Trophoblast cell (in vitro differentiated cells and primary cell): ENCODE measurements at regions not wholly inside any gene's neighbourhood (a gene's known extent, or its start where the extent isn't known, plus 50 kb on each side); places are given as distances from the start of the nearest gene placed in this dataset.

ENCODE experiments used
- DNase-seq, 2 donors: peaks; one replicate each; pipeline ENCODE4 v3.0.0-alpha.2; 2016
- H2AFZ ChIP-seq: 2 replicates; pipeline ENCODE4 v1.6.1; 2013; ENCODE audit warnings: low read length, moderate library complexity, mild to moderate bottlenecking; ENCODE audit not compliant: insufficient read depth, poor library complexity
- H2AK5ac ChIP-seq: 2 replicates; pipeline ENCODE4 v1.6.1; 2013; ENCODE audit warnings: mild to moderate bottlenecking, low read length
- H2BK120ac ChIP-seq: 2 replicates; pipeline ENCODE4 v1.6.1; 2013; ENCODE audit warnings: low read length, mild to moderate bottlenecking, moderate library complexity; ENCODE audit not compliant: insufficient read depth, poor library complexity
- H2BK12ac ChIP-seq: 2 replicates; pipeline ENCODE4 v1.6.1; 2013; ENCODE audit warnings: mild to moderate bottlenecking, low read length, moderate library complexity
- H2BK5ac ChIP-seq: 2 replicates; pipeline ENCODE4 v1.6.1; 2013; ENCODE audit warnings: low read length, low read depth, moderate library complexity, mild to moderate bottlenecking; ENCODE audit not compliant: poor library complexity
- H3K14ac ChIP-seq: 2 replicates; pipeline ENCODE4 v1.6.1; 2013; ENCODE audit warnings: mild to moderate bottlenecking, low read length
- H3K18ac ChIP-seq: 2 replicates; pipeline ENCODE4 v1.6.1; 2013; ENCODE audit warnings: mild to moderate bottlenecking, low read length
- H3K23ac ChIP-seq: 2 replicates; pipeline ENCODE4 v1.6.1; 2013; ENCODE audit warnings: low read length
- H3K27ac ChIP-seq: 2 replicates; pipeline ENCODE4 v1.5.1; 2013; ENCODE audit warnings: low read depth, mild to moderate bottlenecking, inconsistent platforms, low read length, moderate library complexity
- H3K27me3 ChIP-seq: 2 replicates; pipeline ENCODE4 v1.6.1; 2013; ENCODE audit warnings: inconsistent platforms, mild to moderate bottlenecking, low read length, moderate library complexity; ENCODE audit not compliant: insufficient read depth
- H3K36me3 ChIP-seq, 2 experiments: 1 replicate in 1 of 2; 2 replicates in 1 of 2; pipeline ENCODE4 v1.6.1; 2013; ENCODE audit warnings: low read length in 2 of 2, mild to moderate bottlenecking in 2 of 2, moderate library complexity in 1 of 2; ENCODE audit not compliant: insufficient read depth in 2 of 2, control insufficient read depth in 1 of 2
- H3K4ac ChIP-seq: 2 replicates; pipeline ENCODE4 v1.6.1; 2013; ENCODE audit warnings: low read depth, mild to moderate bottlenecking, low read length, moderate library complexity
- H3K4me1 ChIP-seq, 2 experiments: 1 replicate in 1 of 2; 2 replicates in 1 of 2; pipeline ENCODE4 v1.6.1; 2013; ENCODE audit warnings: low read length in 2 of 2, mild to moderate bottlenecking in 2 of 2, moderate library complexity in 1 of 2; ENCODE audit not compliant: insufficient read depth in 2 of 2, control insufficient read depth in 1 of 2
- H3K4me2 ChIP-seq: 2 replicates; pipeline ENCODE4 v1.6.1; 2013; ENCODE audit warnings: inconsistent platforms, mild to moderate bottlenecking, low read length, moderate library complexity
- H3K4me3 ChIP-seq: 2 replicates; pipeline ENCODE4 v1.5.1; 2013; ENCODE audit warnings: mild to moderate bottlenecking, low read depth, low read length, inconsistent platforms
- H3K79me1 ChIP-seq: one replicate; pipeline ENCODE4 v1.6.1; 2013; ENCODE audit warnings: low read length
- H3K79me2 ChIP-seq: 2 replicates; pipeline ENCODE4 v1.6.1; 2013; ENCODE audit warnings: low read length, mild to moderate bottlenecking; ENCODE audit not compliant: control insufficient read depth, insufficient read depth, poor library complexity
- H3K9ac ChIP-seq: 2 replicates; pipeline ENCODE4 v1.6.1; 2013; ENCODE audit warnings: mild to moderate bottlenecking, low read length
- H3K9me3 ChIP-seq: 2 replicates; pipeline ENCODE4 v1.6.1; 2013; ENCODE audit warnings: low read depth, mild to moderate bottlenecking, control low read depth, inconsistent platforms, low read length; ENCODE audit not compliant: insufficient read depth
- H4K12ac ChIP-seq: 2 replicates; pipeline ENCODE4 v1.6.1; 2013; ENCODE audit warnings: low read depth, mild to moderate bottlenecking, low read length, moderate library complexity
- H4K8ac ChIP-seq: 2 replicates; pipeline ENCODE4 v1.6.1; 2013; ENCODE audit warnings: low read depth, mild to moderate bottlenecking, low read length, moderate library complexity
- H4K91ac ChIP-seq: one replicate; pipeline ENCODE4 v1.6.1; 2013; ENCODE audit warnings: low read depth, mild to moderate bottlenecking, low read length, moderate library complexity
- WGBS: extraction: QIAGEN DNeasy Blood & Tissue Kit; methylation state at CpG from one replicate; pipeline ENCODE4 v1.1.7; 2013; ENCODE audit warnings: missing lambda C conversion rate; ENCODE audit not compliant: insufficient read length, insufficient coverage; ENCODE audit errors: extremely low coverage; 5-methylcytosine and 5-hydroxymethylcytosine counted together

DNA sequence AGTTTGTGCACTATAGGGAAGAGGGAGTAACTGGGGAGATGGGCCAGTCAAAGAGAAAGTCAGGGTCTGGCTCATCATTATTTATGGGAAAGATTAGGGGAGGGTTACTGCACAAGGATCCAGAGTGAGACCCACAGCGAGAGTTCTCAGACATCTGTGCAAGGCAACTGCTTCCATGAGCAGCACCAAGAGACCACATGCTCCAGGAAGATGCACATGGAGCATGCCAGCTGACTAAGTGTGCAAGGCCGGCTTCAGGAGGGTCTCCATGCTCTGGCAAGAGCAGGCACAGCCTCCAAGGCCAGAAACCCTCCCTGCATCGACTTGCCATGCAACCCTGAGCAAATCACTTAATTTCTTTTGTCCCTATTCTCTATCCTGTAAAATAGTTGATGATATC lies 616.9 kb downstream of the CSNK1G3 start:
- Histone ChIP-seq H4K8ac (no peak overlapping the region), H4K91ac (no peak overlapping the region), H3K79me2 (peaks cover 1% of the 10 kb centered on the region), H3K27ac (no peak overlapping the region), H3K79me1 (no peaks in the 10 kb centered on the region), H3K4me1 (no peaks in the 10 kb centered on the region), H3K4me2 (no peak overlapping the region), H2AK5ac (no peak overlapping the region), H3K9ac (no peak overlapping the region), H3K18ac (no peak overlapping the region), H3K23ac (no peak overlapping the region), H4K12ac (no peak overlapping the region), H3K27me3 (no peaks in the 10 kb centered on the region), H2BK5ac (no peak overlapping the region), H2BK12ac (no peak overlapping the region), H2AFZ (no peak overlapping the region), H3K4me3 (no peak overlapping the region), H3K9me3 (no peaks in the 10 kb centered on the region), H2BK120ac (no peak overlapping the region), H3K4ac (no peak overlapping the region), H3K14ac (no peak overlapping the region), H3K36me3 (no peaks in the 10 kb centered on the region)
- no peak for DNase-seq
- WGBS: no CpG with 5 or more reads among the region's 3 CpGs

DNA sequence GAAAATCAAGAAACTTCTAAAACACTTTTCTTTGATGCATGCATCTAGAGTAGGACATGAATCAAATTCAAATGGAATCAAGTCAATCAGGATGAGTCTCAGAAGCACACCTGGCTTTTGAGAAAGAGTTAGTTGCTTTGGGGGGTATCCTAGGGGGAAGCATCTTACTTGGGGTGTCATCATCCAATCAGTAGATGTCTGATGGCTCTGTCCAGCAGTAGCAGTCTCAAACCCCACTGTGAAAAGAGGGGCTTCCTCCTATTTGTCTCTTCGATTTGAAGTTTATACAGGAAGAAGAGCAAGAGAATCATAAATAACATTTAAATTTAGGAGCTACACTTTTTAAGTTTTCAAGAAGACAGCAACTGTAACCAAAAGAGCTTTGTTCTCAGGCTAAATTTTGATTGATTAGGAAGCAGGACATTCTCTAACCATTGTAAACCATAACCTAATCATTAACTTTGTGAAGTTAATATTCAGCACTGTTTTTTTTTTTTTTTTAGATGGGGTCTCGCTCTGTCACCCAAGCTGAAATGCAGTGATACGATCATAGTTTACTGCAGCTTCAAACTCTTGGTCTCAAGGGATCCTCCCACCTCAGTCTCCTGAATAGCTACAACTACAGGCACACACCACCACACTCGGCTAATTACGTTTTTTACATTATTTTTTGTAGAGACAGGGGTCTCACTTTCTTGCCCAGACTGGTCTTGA lies 614.7 kb downstream of the CSNK1G3 start:
- Histone ChIP-seq H3K36me3 (no peaks in the 10 kb centered on the region), H3K14ac (no peak overlapping the region), H3K4me2 (no peak overlapping the region), H2AFZ (no peak overlapping the region), H4K12ac (no peak overlapping the region), H3K79me1 (no peaks in the 10 kb centered on the region), H3K79me2 (no peaks in the 10 kb centered on the region), H3K4ac (no peak overlapping the region), H2AK5ac (no peak overlapping the region), H3K4me1 (no peaks in the 10 kb centered on the region), H3K23ac (no peak overlapping the region), H3K27me3 (no peaks in the 10 kb centered on the region), H3K27ac (no peak overlapping the region), H2BK5ac (no peak overlapping the region), H2BK12ac (no peak overlapping the region), H3K4me3 (no peak overlapping the region), H4K91ac (no peak overlapping the region), H3K9me3 (no peaks in the 10 kb centered on the region), H4K8ac (no peak overlapping the region), H3K18ac (no peak overlapping the region), H3K9ac (no peak overlapping the region), H2BK120ac (no peak overlapping the region)
- no CpG with 5 or more reads among the region's 5 CpGs for WGBS
- DNase-seq: no peak

DNA sequence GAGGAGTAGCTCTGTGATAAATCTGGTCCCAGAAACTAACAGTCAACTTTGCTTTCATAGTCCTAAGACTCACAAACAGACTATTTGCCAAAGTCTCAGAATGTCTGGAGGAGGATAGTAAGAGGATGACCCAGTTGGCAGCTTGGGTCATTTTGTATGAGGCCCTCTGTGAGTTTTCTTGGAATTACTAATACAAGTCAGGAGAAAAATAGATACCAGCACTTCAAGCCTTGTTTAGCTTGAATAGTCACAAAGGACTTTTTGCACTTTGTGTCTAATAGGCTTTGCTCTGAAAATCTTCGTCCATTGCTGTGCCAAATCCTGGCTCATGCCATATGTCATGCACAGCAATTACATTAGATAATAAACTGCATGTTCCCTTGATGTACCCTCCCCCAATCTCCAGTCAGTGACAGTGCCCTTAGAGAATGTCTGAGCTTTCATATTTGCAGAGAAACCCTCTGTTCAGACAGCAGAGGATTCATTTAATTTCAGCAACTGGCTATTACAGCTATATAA lies 612.8 kb downstream of the CSNK1G3 start:
- Histone ChIP-seq H3K18ac (no peak overlapping the region), H3K23ac (no peak overlapping the region)

DNA sequence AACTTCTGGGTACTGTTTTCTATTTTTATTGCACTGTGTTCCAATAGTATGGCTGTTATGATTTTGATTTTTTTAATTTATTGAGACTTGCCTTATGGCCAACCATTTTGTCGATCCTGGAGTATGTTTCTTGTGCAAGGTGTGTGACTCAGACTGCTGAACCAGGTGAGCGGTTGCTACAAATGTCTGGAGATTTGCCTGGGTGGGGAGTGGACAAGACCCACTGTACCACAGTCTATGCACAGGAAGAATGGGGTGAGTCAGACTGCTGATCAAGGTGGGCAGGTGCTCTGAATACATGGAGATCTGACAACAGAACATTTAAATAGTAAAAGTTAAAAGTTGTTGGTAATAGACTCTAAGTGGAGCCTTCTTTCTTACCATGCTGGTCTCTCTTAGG lies 609.2 kb downstream of the CSNK1G3 start:
- Histone ChIP-seq H2AFZ (no peak overlapping the region), H3K79me1 (no peaks in the 10 kb centered on the region), H2BK120ac (no peak overlapping the region), H3K4me3 (no peak overlapping the region), H4K12ac (no peak overlapping the region), H3K9me3 (no peaks in the 10 kb centered on the region), H3K4me2 (no peak overlapping the region), H3K14ac (no peak overlapping the region), H2AK5ac (no peak overlapping the region), H3K4me1 (no peaks in the 10 kb centered on the region), H3K27ac (no peak overlapping the region), H3K23ac (no peak overlapping the region), H3K27me3 (no peaks in the 10 kb centered on the region), H3K79me2 (no peaks in the 10 kb centered on the region), H2BK12ac (no peak overlapping the region), H3K4ac (no peak overlapping the region), H3K36me3 (peaks cover 0 to 1% of the 10 kb centered on the region in 2 experiments), H3K9ac (no peak overlapping the region), H2BK5ac (no peak overlapping the region), H3K18ac (no peak overlapping the region), H4K91ac (no peak overlapping the region), H4K8ac (no peak overlapping the region)
- no peak for DNase-seq
- WGBS: no CpG with 5 or more reads among the region's 2 CpGs

More for the DNA sequence above, 612.8 kb downstream of the CSNK1G3 start:
- no peak overlapping the region for H2AFZ ChIP-seq
- H3K9ac ChIP-seq: no peak overlapping the region
- no peak overlapping the region for H4K8ac ChIP-seq
- no peak overlapping the region for H4K91ac ChIP-seq
- no peak overlapping the region for H3K27ac ChIP-seq
- H3K4me2 ChIP-seq: no peak overlapping the region
- DNase-seq: no peak
- H3K4me3 ChIP-seq: no peak overlapping the region
- H3K4ac ChIP-seq: no peak overlapping the region
- no peaks in the 10 kb centered on the region for H3K4me1 ChIP-seq
- H3K9me3 ChIP-seq: no peaks in the 10 kb centered on the region
- no peak overlapping the region for H2BK120ac ChIP-seq
- H4K12ac ChIP-seq: no peak overlapping the region
- no peaks in the 10 kb centered on the region for H3K27me3 ChIP-seq
- no peaks in the 10 kb centered on the region for H3K79me1 ChIP-seq
- H3K36me3 ChIP-seq: peaks cover 0 to 1% of the 10 kb centered on the region in 2 experiments
- no peaks in the 10 kb centered on the region for H3K79me2 ChIP-seq
- no peak overlapping the region for H2BK5ac ChIP-seq
- no peak overlapping the region for H2AK5ac ChIP-seq
- no peak overlapping the region for H2BK12ac ChIP-seq
- WGBS: no CpG with 5 or more reads among the region's 1 CpG
- H3K14ac ChIP-seq: no peak overlapping the region
